Hepatocyte (in vitro differentiated cells): ENCODE measurements at regions not wholly inside any gene's neighbourhood (a gene's known extent, or its start where the extent isn't known, plus 50 kb on each side); places are given as distances from the start of the nearest gene placed in this dataset.
"Not testable (repeated sequence)": the region's sequence is repeated elsewhere in the genome, so short reads cannot be mapped to it uniquely, and the experiment has no call there.

Experiments used
- DNase-seq: peaks from one replicate; pipeline ENCODE4 v3.0.0-alpha.2; 2016; ENCODE audit warnings: low spot score
- H2AFZ ChIP-seq: fragments of 200-600 bp; sonication (generic); 2 replicates; pipeline ENCODE4 v1.6.0; 2016; ENCODE audit warnings: antibody characterized with exemption, mild to moderate bottlenecking
- H3K27ac ChIP-seq: fragments of 200-600 bp; sonication (generic); 2 replicates; pipeline ENCODE4 v1.5.1; 2016; ENCODE audit warnings: mild to moderate bottlenecking
- H3K27me3 ChIP-seq: fragments of 200-600 bp; sonication (generic); 2 replicates; pipeline ENCODE4 v1.6.1; 2016
- H3K36me3 ChIP-seq: fragments of 200-600 bp; sonication (generic); replicated peaks from 2 replicates; pipeline ENCODE4 v1.5.1; 2016; ENCODE audit warnings: low read depth; ENCODE audit not compliant: insufficient read depth
- H3K4me1 ChIP-seq: fragments of 200-600 bp; sonication (generic); 2 replicates; pipeline ENCODE4 v1.5.1; 2016; ENCODE audit warnings: mild to moderate bottlenecking, moderate library complexity; ENCODE audit not compliant: insufficient read depth
- H3K4me2 ChIP-seq: fragments of 200-600 bp; sonication (generic); 2 replicates; pipeline ENCODE4 v1.6.0; 2016
- H3K4me3 ChIP-seq: fragments of 200-600 bp; sonication (generic); 2 replicates; pipeline ENCODE4 v1.5.1; 2016; ENCODE audit warnings: mild to moderate bottlenecking
- H3K79me2 ChIP-seq: fragments of 200-600 bp; sonication (generic); 2 replicates; pipeline ENCODE4 v1.6.0; 2017; ENCODE audit warnings: mild to moderate bottlenecking
- H3K9me2 ChIP-seq: fragments of 200-600 bp; sonication (generic); replicated peaks from 2 replicates; pipeline ENCODE4 v1.6.0; 2017; ENCODE audit warnings: mild to moderate bottlenecking; ENCODE audit not compliant: insufficient read depth
- H3K9me3 ChIP-seq: fragments of 200-600 bp; sonication (generic); 2 replicates; pipeline ENCODE4 v1.5.1; 2016; ENCODE audit warnings: low read depth, mild to moderate bottlenecking
- H4K20me1 ChIP-seq: fragments of 200-600 bp; sonication (generic); 2 replicates; pipeline ENCODE4 v1.6.0; 2016; ENCODE audit warnings: mild to moderate bottlenecking; ENCODE audit not compliant: insufficient read depth, poor library complexity, severe bottlenecking
- EZH2 ChIP-seq: fragments of 200-600 bp; sonication (generic); IDR thresholded peaks from 2 replicates; pipeline ENCODE4 v1.6.1; 2016; ENCODE audit warnings: antibody characterized with exemption, mild to moderate bottlenecking, borderline replicate concordance
- EZH2phosphoT487 ChIP-seq: fragments of 200-600 bp; sonication (generic); IDR thresholded peaks from one replicate; pipeline ENCODE4 v1.6.1; 2018; ENCODE audit warnings: antibody characterized with exemption, mild to moderate bottlenecking, low read depth, moderate library complexity; ENCODE audit not compliant: unreplicated experiment, severe bottlenecking
- WGBS: methylation state at CpG from one replicate; pipeline ENCODE4 v1.1.6; 2016; ENCODE audit warnings: low lambda C conversion rate; ENCODE audit errors: missing lambda C conversion rate; 5-methylcytosine and 5-hydroxymethylcytosine counted together
- TF ChIP-seq, protein P1 (sequence below): fragments of 200-600 bp; sonication (generic); IDR thresholded peaks from 2 replicates; pipeline ENCODE4 v1.5.1; 2016; ENCODE audit warnings: antibody characterized with exemption, mild to moderate bottlenecking; ENCODE audit not compliant: poor library complexity

DNA sequence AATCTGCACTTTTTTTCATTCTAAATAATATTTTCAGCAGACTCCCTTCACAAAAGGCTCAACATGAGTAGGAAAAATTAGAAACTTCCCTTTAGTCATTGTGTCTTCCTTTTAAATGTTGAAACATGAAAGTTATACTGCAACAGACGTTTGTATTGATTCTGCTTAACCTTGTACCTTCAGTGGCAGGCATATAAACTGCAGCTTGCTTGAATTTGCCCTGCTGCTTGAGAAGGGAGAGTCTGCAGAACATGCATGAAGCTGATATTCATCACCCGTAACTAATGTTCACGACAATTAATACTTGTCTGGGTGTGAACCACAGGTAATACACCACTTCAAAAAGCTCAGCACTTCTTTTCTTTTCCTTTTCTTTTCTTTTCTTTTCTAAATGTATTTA is 294.7 kb upstream of the LRP1B start:
- Histone ChIP-seq H3K4me1 (no peaks in the 10 kb centered on the region), H3K27ac (no peak overlapping the region), H3K79me2 (no peaks in the 10 kb centered on the region), H3K4me3 (no peak overlapping the region), H4K20me1 (no peaks in the 10 kb centered on the region), H3K36me3 (no peaks in the 10 kb centered on the region), H3K4me2 (no peak overlapping the region), H2AFZ (no peak overlapping the region), H3K9me3 (no peaks in the 10 kb centered on the region), H3K9me2 (no peaks in the 10 kb centered on the region), H3K27me3 (no peaks in the 10 kb centered on the region)
- TF ChIP-seq EZH2 (no peak), EZH2phosphoT487 (no peak)
- TF ChIP-seq, protein P1, sequence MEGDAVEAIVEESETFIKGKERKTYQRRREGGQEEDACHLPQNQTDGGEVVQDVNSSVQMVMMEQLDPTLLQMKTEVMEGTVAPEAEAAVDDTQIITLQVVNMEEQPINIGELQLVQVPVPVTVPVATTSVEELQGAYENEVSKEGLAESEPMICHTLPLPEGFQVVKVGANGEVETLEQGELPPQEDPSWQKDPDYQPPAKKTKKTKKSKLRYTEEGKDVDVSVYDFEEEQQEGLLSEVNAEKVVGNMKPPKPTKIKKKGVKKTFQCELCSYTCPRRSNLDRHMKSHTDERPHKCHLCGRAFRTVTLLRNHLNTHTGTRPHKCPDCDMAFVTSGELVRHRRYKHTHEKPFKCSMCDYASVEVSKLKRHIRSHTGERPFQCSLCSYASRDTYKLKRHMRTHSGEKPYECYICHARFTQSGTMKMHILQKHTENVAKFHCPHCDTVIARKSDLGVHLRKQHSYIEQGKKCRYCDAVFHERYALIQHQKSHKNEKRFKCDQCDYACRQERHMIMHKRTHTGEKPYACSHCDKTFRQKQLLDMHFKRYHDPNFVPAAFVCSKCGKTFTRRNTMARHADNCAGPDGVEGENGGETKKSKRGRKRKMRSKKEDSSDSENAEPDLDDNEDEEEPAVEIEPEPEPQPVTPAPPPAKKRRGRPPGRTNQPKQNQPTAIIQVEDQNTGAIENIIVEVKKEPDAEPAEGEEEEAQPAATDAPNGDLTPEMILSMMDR: no peak
- WGBS: 70% methylated on average over 3 of the region's 3 CpGs
- no peak for DNase-seq

DNA sequence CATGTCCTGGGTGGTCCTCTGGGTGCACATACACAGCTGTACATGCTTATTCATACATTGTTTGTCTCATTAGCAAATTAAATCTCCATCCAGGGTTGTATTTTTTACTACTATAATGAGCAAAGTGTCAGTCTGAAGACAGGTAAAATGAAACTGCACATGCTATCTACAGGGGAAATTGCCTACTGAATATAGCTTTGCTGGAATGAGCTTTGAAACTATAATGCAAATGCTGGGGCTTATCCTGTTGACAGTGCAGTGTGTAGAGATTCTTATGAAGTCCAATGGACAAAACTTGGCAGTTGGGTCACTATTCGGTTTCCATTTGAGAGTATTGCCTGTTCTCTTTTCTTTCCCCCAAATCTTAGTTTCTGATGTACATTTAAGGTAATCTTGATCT is 292.8 kb upstream of the LRP1B start:
- no peaks in the 10 kb centered on the region for H4K20me1 ChIP-seq
- TF ChIP-seq, protein P1: no peak
- no peak for TF ChIP-seq EZH2phosphoT487
- no peak for TF ChIP-seq EZH2
- no peaks in the 10 kb centered on the region for H3K9me3 ChIP-seq
- no peak for DNase-seq
- no peak overlapping the region for H3K4me3 ChIP-seq
- H3K4me2 ChIP-seq: no peak overlapping the region
- no peak overlapping the region for H2AFZ ChIP-seq
- H3K79me2 ChIP-seq: no peaks in the 10 kb centered on the region
- no peak overlapping the region for H3K27ac ChIP-seq
- no peaks in the 10 kb centered on the region for H3K4me1 ChIP-seq
- WGBS: 85% methylated on average over 1 of the region's 1 CpG
- no peaks in the 10 kb centered on the region for H3K27me3 ChIP-seq
- no peaks in the 10 kb centered on the region for H3K9me2 ChIP-seq
- H3K36me3 ChIP-seq: no peaks in the 10 kb centered on the region

DNA sequence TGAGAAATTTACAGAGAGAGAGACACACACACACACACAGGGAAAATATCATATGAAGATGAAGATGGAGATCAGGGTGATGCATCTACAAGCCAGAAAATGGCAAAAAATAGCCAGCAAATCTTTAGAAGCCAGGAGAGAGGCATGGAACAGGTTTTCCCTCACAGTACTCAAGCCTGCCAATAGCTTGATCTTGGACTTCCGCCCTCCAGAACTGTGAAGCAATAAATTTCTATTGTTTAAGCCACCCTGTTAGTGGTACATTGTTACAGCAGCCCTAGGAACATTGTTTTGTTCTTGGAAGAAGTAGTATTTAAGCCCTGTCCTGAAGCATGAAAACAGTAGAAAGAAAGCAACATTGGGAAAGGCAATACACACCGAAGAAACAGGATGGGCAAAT is 292.0 kb upstream of the LRP1B start:
- Histone ChIP-seq H3K4me2 (no peak overlapping the region), H3K4me1 (no peaks in the 10 kb centered on the region), H3K27me3 (no peaks in the 10 kb centered on the region), H3K36me3 (no peaks in the 10 kb centered on the region), H3K79me2 (no peaks in the 10 kb centered on the region), H3K27ac (no peak overlapping the region), H2AFZ (no peak overlapping the region), H4K20me1 (no peaks in the 10 kb centered on the region), H3K9me3 (no peaks in the 10 kb centered on the region), H3K4me3 (no peak overlapping the region), H3K9me2 (no peaks in the 10 kb centered on the region)
- TF ChIP-seq EZH2 (no peak), EZH2phosphoT487 (no peak)
- TF ChIP-seq, protein P1: no peak
- no peak for DNase-seq
- 87% methylated on average over 2 of the region's 2 CpGs for WGBS

DNA sequence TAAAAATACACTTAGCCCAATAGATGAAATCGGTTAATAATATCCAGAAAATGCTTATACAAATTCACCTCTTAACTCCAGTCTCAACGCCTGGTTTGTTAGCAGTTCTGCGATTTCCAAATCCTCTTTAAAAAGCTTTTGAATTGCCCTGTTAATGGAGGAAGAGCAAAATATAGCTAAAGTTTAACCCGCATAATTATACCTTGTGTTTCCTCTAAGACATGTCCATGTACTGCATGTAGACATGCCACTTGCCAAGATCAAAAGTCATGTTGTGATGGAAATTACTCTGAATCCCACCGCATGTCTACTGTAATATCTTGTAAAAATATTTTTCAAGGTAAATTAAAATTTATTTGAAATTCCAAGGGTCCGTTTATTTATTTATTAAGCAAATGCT is 291.2 kb upstream of the LRP1B start:
- Histone ChIP-seq H3K27ac (no peak overlapping the region), H3K4me2 (no peak overlapping the region), H3K79me2 (no peaks in the 10 kb centered on the region), H3K27me3 (no peaks in the 10 kb centered on the region), H3K4me1 (no peaks in the 10 kb centered on the region), H3K9me2 (no peaks in the 10 kb centered on the region), H3K9me3 (no peaks in the 10 kb centered on the region), H3K4me3 (no peak overlapping the region), H4K20me1 (no peaks in the 10 kb centered on the region), H2AFZ (no peak overlapping the region), H3K36me3 (no peaks in the 10 kb centered on the region)
- no peak for TF ChIP-seq EZH2phosphoT487
- no peak for TF ChIP-seq EZH2
- TF ChIP-seq, protein P1: no peak
- 88% methylated on average over 6 of the region's 6 CpGs for WGBS
- DNase-seq: no peak

DNA sequence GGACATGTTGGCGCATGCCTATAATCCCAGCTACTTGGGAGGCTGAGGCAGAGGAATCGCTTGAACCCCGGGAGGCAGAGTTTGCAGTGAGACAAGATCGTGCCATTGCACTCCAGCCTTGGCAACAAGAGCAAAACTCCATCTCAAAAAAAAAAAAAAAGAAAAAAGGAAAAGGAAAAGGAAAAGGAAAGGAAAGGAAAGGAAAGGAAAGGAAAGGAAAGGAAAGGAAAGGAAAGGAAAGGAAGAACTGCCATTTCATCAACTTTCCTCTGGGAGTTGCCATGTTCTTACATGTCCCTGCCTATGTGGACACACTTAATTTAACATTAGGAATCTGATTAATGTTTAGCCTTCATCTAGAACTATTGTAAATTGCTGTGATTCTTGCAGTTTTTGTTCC is 287.9 kb upstream of the LRP1B start:
- not testable (repeated sequence) for H3K27ac ChIP-seq, H3K27me3 ChIP-seq, H3K4me1 ChIP-seq, H3K4me3 ChIP-seq, H3K36me3 ChIP-seq, H2AFZ ChIP-seq, H3K79me2 ChIP-seq, H3K9me3 ChIP-seq, H3K4me2 ChIP-seq, DNase-seq, H3K9me2 ChIP-seq, H4K20me1 ChIP-seq
- 100% methylated on average over 4 of the region's 4 CpGs for WGBS
